ENCODE measurements at regions not wholly inside any gene's neighbourhood (a gene's known extent, or its start where the extent isn't known, plus 50 kb on each side); places are given as distances from the start of the nearest gene placed in this dataset.
A peak's percentile ranks its signal among the peaks of the same experiment; 100 is the strongest.

DNA sequence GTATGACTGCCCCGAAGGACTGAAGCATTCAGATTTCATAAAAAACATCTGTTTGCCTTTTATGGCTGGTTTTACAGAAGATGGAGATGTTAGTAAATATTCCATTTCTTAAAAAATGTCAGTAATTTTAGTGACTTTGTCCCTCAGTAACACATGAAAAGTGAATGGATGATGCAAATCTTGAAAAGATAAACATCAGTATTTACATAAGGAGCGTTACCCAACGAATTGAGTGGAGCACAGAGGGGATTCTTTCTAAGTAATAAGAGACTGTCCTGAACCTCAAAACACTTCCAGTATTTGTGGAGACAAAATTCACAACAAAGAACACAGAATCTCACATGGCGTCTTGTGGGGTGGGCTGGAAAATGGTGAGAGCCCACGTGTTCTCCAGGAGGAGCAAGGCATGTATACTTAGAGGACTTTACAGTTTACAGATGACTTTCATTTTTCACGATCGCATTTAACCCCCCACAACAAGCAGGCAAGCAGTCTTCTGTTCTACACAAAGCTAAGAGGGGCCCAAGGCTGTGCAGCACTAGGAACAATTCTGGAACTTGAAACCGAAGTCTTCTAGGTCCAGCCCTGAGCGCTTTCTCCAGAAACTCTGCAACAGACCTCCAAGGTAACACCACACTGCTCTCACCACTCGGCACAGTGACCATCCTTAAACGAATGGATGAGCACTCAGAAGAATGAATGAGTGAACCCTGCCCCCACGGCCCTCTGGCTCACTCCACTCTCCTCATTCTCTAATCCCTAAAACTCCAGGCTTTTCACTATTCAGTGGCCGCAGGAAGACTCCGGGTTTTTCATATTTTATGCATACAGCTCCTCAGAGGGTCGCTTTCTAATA, 709.8 kb downstream of the UQCRFS1 start:
- DNase-seq (ENCODE audit: low read depth): no peak

GRCh38 chr19:28501976-28502375, 711.0 kb downstream of the UQCRFS1 start:
- DNase-seq (ENCODE audit: low read depth): no peak

DNA sequence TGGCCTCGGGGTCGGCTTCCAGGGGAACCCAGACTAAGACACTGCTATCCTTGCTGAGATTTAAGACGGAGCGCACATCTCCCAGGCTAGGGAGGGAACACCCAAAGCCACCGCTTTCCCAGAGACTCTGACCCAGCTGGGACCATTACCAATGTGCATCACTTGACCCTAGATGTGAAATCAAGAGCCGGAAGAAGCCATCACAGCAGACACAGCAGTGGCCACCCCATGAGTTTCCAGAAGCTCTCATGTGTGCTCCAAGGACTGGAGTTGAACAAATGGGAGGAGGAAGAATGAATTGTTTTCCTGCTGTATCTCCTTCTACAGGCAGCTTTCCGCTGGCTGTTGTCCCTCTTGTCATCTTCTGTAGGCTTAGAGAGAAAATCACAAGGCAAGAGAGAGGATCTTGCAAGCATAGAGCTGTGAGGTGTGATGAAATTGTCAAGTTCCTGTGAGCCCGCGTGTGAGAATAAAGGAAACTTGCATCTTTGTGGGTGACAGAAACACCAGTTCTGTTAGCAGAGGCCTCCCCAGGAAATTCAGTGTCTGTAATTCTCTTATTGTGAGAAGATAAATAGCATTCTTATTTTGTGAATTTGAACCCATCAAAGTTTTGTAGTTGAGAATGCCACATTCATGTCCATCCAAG, 711.8 kb downstream of the UQCRFS1 start:
- DNase-seq (ENCODE audit: low read depth): peak; percentile 3

DNA sequence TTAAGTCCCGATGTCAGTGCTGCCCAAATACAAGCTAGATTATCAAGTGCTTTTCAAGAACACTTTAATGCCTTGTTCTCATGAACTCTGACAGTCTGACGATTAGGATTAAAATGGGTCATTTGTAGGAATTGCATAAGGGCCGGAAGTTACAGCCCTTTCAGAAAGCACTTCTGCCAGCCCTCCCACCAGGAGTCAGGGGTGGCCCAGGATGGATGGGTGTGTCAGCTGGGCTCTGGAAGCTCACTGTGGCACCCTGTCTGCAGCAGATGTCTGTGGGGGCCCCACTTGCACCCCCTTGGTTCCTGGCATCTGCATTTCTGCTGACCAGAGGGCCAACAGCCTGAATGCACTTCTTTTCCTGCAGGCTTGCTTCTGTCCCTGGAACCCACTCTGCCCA, 712.7 kb downstream of the UQCRFS1 start:
- DNase-seq (ENCODE audit: low read depth): no peak

DNA sequence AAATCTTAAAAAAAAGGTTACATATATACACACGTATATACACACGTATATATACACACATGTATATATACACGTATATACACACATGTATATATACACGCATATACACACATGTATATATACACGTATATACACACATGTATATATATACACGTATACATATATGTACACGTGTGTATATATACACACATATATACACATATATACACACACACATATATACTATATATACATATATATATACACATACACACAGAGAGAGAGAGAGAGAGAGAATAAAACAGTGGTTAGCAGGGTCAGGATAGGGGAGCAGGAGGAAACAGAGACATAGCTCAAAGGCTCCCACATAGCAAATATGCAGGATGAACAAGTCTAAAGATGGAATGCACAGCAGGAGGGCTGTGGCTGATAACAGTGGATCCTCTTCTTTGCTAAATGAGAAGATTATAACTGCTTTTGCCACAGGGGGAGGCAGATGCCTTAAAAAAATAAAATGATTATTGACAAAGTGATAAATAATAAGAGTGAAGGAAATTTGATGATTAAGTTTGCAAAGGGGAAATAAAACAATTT, 714.5 kb downstream of the UQCRFS1 start:
- DNase-seq (ENCODE audit: low read depth): no peak

GRCh38 chr19:28497887-28498286, 715.1 kb downstream of the UQCRFS1 start:
- no peak for DNase-seq (ENCODE audit: low read depth)

GRCh38 chr19:28497137-28497536, 715.8 kb downstream of the UQCRFS1 start:
- no peak for DNase-seq (ENCODE audit: low read depth)

GRCh38 chr19:28495046-28495445, 717.9 kb downstream of the UQCRFS1 start:
- DNase-seq (ENCODE audit: low read depth): no peak

DNA sequence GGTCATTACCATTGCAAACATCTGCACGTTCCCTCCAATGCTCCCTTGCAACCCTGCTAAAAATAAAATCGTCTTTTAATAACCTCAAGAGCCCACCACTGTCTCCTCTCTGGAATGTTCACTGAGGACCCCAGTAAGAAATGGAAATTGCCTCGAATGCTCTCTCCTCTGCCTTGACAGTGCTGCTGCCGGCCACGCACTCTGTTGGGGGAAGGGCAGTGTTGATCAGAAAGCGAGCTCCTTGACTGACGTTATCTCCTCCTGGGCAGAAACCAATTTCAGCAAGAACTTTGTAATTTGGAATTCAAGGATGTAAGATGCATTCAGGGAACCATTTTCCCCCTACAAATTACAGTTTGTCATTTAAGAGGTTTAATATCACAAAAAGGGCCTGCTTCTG, 718.5 kb downstream of the UQCRFS1 start:
- no peak for DNase-seq (ENCODE audit: low read depth)

GRCh38 chr19:28493884-28494283, 719.1 kb downstream of the UQCRFS1 start:
- no peak for DNase-seq (ENCODE audit: low read depth)

GRCh38 chr19:28492621-28493020, 720.3 kb downstream of the UQCRFS1 start:
- no peak for DNase-seq (ENCODE audit: low read depth)

GRCh38 chr19:28492201-28492600, 720.8 kb downstream of the UQCRFS1 start:
- no peak for DNase-seq (ENCODE audit: low read depth)

GRCh38 chr19:28489776-28490175, 723.2 kb downstream of the UQCRFS1 start:
- no peak for DNase-seq (ENCODE audit: low read depth)

- DNase-seq (ENCODE audit: low read depth): no peak
These were observed 723.8 kb downstream of the UQCRFS1 start for GRCh38 chr19:28489126-28489660.

- no peak for DNase-seq (ENCODE audit: low read depth)
These were observed 725.0 kb downstream of the UQCRFS1 start for GRCh38 chr19:28487999-28488398.

DNA sequence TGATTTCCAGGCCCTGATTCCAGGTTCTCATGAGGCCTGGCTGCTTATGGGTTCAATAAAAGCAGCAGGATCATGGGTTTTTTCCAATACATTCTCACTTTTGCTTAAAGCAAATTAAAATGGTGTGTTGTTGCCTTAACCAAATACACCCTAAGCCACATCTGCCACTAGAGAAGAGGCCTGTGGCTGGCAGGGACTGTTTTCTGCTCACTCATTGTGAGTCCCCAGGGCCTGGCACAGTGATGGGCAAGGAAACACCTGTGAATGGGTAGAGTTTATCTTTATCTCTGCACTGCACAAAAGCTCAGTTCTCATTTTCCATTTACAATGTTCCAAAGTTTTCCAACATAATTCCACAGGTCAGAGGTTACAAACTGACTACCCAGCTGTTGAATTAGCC, 726.0 kb downstream of the UQCRFS1 start:
- no peak for DNase-seq (ENCODE audit: low read depth)

DNA sequence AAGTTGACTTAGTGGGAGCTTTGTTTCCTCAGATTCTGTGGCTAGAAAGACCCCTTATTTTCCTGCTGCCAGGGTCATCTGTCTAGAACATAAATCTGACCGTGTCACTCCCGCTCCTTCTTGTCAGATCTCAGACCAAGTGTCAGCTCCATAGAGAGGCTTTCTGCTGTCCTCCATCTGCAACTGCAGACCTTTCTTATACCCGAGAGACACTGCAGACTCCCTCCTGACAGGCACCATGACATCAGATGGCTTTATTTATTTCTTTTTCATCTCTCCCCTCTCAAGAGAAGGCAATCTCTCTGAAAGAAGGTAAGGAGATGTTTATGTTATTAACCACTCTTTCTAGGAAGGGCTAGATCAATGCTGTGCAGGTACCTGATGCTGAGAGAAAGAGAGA, 726.5 kb downstream of the UQCRFS1 start:
- no peak for DNase-seq (ENCODE audit: low read depth)

DNA sequence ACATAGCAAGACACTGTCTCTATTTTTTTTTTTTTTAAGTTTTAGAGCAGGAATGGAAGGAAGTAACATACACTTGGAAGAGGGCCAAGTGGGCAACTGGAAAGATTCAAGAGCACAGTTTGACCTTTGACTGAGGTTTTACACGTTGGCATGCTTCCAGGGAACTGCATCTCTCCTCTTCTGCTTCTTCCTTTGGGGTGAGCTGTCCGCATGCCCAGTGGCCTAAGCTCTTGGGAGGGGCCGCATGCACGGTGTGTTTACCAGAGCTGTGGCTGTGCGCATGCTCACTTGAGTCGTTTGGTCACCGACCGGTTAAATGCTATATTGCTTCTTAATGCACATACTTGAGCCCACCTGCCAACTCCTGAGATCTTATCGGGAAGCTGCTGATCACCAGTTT, 727.7 kb downstream of the UQCRFS1 start:
- DNase-seq (ENCODE audit: low read depth): no peak

GRCh38 chr19:28483197-28483596, 729.8 kb downstream of the UQCRFS1 start:
- no peak for DNase-seq (ENCODE audit: low read depth)

DNA sequence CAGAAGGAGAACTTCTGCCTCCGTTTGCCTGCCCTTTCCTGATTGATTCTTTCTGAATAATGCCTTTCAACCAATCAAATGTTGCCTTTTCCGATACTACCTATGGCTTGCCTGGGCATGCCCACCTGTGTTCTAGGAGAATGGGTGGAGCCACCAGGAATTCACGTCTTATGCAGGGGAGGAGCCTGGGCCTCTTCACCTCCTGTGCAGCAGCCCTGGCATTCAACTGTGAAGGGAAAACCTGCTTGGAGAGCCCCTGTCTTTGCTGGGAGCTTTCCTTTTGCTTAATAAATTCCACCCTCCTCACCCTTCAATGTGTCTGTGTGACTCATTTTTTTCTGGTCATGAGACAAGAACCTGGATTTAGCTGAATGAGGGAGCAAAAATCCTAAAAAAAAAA, 730.7 kb downstream of the UQCRFS1 start:
- no peak for DNase-seq (ENCODE audit: low read depth)

DNA sequence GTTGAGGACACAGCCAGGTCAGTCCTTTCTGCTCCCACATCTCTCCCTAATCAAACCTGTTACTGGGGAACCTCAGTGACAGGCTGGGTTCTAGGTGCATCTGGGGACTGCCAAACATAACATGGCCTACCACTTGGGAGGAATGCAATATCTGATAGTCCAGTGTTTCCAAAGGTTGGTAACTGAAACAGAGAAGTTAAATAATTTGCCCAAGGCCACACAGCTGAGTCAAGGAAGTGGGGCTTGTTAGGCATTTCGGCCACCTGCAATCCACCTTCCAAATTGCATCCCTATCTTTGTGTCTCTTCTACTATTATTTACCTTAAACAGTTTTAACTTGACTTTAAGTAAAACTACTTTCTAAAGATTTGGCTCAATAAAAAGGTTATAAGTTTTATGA, 731.3 kb downstream of the UQCRFS1 start:
- no peak for DNase-seq (ENCODE audit: low read depth)

DNA sequence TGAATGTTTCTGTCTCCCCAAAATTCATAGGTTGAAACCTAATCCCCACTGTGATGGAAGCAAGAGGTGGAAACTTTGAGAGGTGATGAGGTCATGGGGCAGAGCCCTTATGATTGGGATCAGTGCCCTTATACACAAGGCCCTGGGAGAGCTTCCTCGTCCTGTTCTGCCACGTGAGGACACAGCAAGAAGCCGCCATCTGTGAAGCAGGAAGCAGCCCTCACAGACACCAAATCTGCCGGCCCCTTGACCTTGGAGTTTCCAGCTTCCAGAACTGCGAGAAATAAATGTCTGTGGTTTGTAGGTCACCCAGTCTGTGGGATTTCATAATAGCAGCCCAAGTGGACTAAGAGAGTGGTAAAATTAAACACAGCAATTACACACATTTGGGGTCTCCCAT, 737.4 kb downstream of the UQCRFS1 start:
- no peak for DNase-seq (ENCODE audit: low read depth)

DNA sequence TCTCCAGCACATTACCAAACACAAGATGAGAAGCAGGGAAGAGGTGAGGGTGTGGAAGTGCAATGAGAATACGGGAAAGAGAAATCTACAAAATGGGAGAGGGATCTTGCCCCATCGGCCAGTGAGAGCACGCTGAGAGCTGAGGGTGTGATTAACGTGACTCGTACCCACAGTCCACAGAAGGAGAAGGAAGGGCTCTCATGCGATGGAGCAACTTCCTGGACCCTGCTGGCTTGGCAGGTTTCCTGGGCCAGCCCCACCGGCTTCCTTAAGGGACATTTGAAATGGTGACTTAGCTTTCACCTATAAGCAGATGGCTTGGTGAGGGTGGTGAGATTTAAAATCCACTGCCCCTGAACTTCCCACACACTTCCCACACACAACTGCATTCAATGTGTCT, 740.1 kb downstream of the UQCRFS1 start:
- DNase-seq (ENCODE audit: low read depth): no peak
